Mammary epithelial cell (primary cell): ENCODE measurements at regions not wholly inside any gene's neighbourhood (a gene's known extent, or its start where the extent isn't known, plus 50 kb on each side); places are given as distances from the start of the nearest gene placed in this dataset.

Experiments
- EZH2 ChIP-seq: IDR thresholded peaks from 2 replicates; pipeline ENCODE4 v1.6.1; 2012; ENCODE audit warnings: low read length, inconsistent platforms, borderline replicate concordance
- TF ChIP-seq, protein P1 (sequence below), 2 donors: IDR thresholded peaks in 1 of 2; conservative IDR thresholded peaks in 1 of 2; 2 replicates each; pipeline ENCODE4 v1.5.1; 2011 to 2012; ENCODE audit warnings: inconsistent platforms in 2 of 2, low read length in 2 of 2, mild to moderate bottlenecking in 2 of 2, control low read depth in 1 of 2, low read depth in 1 of 2; ENCODE audit not compliant: insufficient read depth in 1 of 2; ENCODE audit errors: extremely low read depth in 1 of 2

- TF ChIP-seq, protein P1, sequence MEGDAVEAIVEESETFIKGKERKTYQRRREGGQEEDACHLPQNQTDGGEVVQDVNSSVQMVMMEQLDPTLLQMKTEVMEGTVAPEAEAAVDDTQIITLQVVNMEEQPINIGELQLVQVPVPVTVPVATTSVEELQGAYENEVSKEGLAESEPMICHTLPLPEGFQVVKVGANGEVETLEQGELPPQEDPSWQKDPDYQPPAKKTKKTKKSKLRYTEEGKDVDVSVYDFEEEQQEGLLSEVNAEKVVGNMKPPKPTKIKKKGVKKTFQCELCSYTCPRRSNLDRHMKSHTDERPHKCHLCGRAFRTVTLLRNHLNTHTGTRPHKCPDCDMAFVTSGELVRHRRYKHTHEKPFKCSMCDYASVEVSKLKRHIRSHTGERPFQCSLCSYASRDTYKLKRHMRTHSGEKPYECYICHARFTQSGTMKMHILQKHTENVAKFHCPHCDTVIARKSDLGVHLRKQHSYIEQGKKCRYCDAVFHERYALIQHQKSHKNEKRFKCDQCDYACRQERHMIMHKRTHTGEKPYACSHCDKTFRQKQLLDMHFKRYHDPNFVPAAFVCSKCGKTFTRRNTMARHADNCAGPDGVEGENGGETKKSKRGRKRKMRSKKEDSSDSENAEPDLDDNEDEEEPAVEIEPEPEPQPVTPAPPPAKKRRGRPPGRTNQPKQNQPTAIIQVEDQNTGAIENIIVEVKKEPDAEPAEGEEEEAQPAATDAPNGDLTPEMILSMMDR (conservative IDR thresholded peaks at IDR 0.05 in 1 of 2, IDR thresholded peaks at IDR 0.05 in 1 of 2; ENCODE audit: extremely low read depth in 1 of 2, insufficient read depth in 1 of 2, low read depth in 1 of 2, low read length in 2 of 2), result no peak
- TF ChIP-seq EZH2, result no peak
Measured at GRCh38 chr1:72885841-72886240, 603.5 kb upstream of the NEGR1 start.
